AML-193 (cell line): ENCODE measurements at regions not wholly inside any gene's neighbourhood (a gene's known extent, or its start where the extent isn't known, plus 50 kb on each side); places are given as distances from the start of the nearest gene placed in this dataset.
"Not testable (repeated sequence)": the region's sequence is repeated elsewhere in the genome, so short reads cannot be mapped to it uniquely, and the experiment has no call there.

Experiments used
- DNase-seq, 2 experiments: peaks; one replicate each; lab custom pipeline; 2025; lab: John Stamatoyannopoulos, UW

GRCh38 chr12:17215759-17216570 lies 610.0 kb upstream of the LMO3 start:
- DNase-seq: peak in 1 of 2 experiments; percentile 11

GRCh38 chr12:17214929-17215328 lies 609.0 kb upstream of the LMO3 start:
- DNase-seq: no peak

- no peak for DNase-seq
Observed at GRCh38 chr12:17206553-17206952, 600.6 kb upstream of the LMO3 start.

- DNase-seq: no peak
Observed at GRCh38 chr12:17204289-17205054, 598.5 kb upstream of the LMO3 start.

GRCh38 chr12:17203497-17203896 lies 597.5 kb upstream of the LMO3 start:
- DNase-seq: no peak

GRCh38 chr12:17197971-17198370 lies 592.0 kb upstream of the LMO3 start:
- DNase-seq: no peak

- no peak for DNase-seq
Observed at GRCh38 chr12:17192721-17193120, 586.8 kb upstream of the LMO3 start.

- DNase-seq: no peak
Observed at GRCh38 chr12:17169726-17170471, 563.9 kb upstream of the LMO3 start.

- DNase-seq: no peak
Observed at GRCh38 chr12:17159506-17160300, 553.7 kb upstream of the LMO3 start.

- DNase-seq: no peak
Observed at GRCh38 chr12:17158201-17158600, 552.2 kb upstream of the LMO3 start.

- no peak for DNase-seq
Observed at GRCh38 chr12:17151917-17152316, 546.0 kb upstream of the LMO3 start.

- no peak for DNase-seq
Observed at GRCh38 chr12:17148706-17149105, 542.7 kb upstream of the LMO3 start.

- DNase-seq: no peak
Observed at GRCh38 chr12:17142856-17143255, 536.9 kb upstream of the LMO3 start.

- no peak for DNase-seq
Observed at GRCh38 chr12:17139931-17140330, 534.0 kb upstream of the LMO3 start.

- DNase-seq: no peak
Observed at GRCh38 chr12:17137396-17137795, 531.4 kb upstream of the LMO3 start.

- DNase-seq: no peak
Observed at GRCh38 chr12:17134315-17134714, 528.4 kb upstream of the LMO3 start.

GRCh38 chr12:17132336-17132735 lies 526.4 kb upstream of the LMO3 start:
- no peak for DNase-seq

GRCh38 chr12:17116538-17116937 lies 510.6 kb upstream of the LMO3 start:
- not testable (repeated sequence) for DNase-seq

- no peak for DNase-seq
Observed at GRCh38 chr12:17110316-17110715, 504.4 kb upstream of the LMO3 start.

- no peak for DNase-seq
Observed at GRCh38 chr12:17108877-17109541, 503.0 kb upstream of the LMO3 start.

GRCh38 chr12:17104801-17105200 lies 498.8 kb upstream of the LMO3 start:
- no peak for DNase-seq
